ENCODE measurements at regions not wholly inside any gene's neighbourhood (a gene's known extent, or its start where the extent isn't known, plus 50 kb on each side); places are given as distances from the start of the nearest gene placed in this dataset.

DNA sequence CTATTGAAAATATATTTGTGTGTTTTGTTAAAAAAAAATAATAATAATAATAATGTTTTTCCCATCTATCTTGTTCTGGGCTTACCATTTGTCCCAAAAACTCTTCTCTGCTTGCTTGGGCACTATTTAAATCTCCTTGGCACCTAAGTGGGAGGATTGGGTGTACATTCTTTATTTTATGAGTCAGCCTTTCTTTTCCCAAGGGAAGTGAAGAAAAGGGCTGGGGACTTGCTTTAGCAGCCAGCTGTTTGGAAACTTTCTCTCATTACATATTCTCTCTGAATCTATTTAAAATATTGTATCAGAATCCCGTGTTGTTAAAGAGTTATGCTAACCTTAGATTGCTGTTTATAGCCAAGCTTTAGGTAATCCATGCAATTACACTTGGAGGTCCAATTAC lies 2332.4 kb downstream of the ARAP2 start:
- Histone ChIP-seq H3K4me2 (ENCODE audit: low read length) (no peak overlapping the region), H3K4me1 (ENCODE audit: control insufficient read depth in 1 of 2, insufficient read depth in 2 of 2, low read length in 2 of 2) (no peaks in the 10 kb centered on the region), H3K79me2 (ENCODE audit: insufficient read depth, low read length) (no peaks in the 10 kb centered on the region), H2AFZ (ENCODE audit: low read depth, low read length, poor library complexity, severe bottlenecking) (no peak overlapping the region), H4K20me1 (ENCODE audit: insufficient read depth) (no peaks in the 10 kb centered on the region), H3K4me3 (replicated peaks in 1 of 2; ENCODE audit: low read depth in 1 of 2, low read length in 2 of 2) (no peak overlapping the region), H3K36me3 (ENCODE audit: control insufficient read depth in 1 of 2, insufficient read depth in 2 of 2, low read length in 2 of 2) (no peaks in the 10 kb centered on the region), H3K9me2 (ENCODE audit: insufficient read depth) (no peaks in the 10 kb centered on the region), H3K9me3 (ENCODE audit: control insufficient read depth in 1 of 2, insufficient read depth in 1 of 2, low read depth in 1 of 2, low read length in 2 of 2) (peaks cover 8 to 13% of the 10 kb centered on the region in 2 experiments; a peak in 3 of 4 replicates), H3K9ac (ENCODE audit: low read length) (no peak overlapping the region), H3K27ac (ENCODE audit: low read depth, low read length) (no peak overlapping the region), H3K27me3 (ENCODE audit: insufficient read depth, low read length) (no peaks in the 10 kb centered on the region)
- ATAC-seq (no peak), DNase-seq (ENCODE audit: low read depth, low spot score) (no peak)
- RAD21 ChIA-PET (ENCODE audit: low non-redundant PET in 1 of 2, low total read pairs in 2 of 2, uncharacterized antibody in 2 of 2, unreplicated experiment in 2 of 2): no interaction called here
- POLR2A ChIA-PET: no interaction called here
- no peak for TF ChIP-seq ZNF274 (IDR thresholded peaks at IDR 0.05; ENCODE audit: low read depth, low read length)
- TF ChIP-seq ZBTB33 (IDR thresholded peaks at IDR 0.05; ENCODE audit: extremely low read depth, insufficient replicate concordance, low read length): no peak
- no peak for TF ChIP-seq JUND (IDR thresholded peaks at IDR 0.05)
- TF ChIP-seq FOSL1 (IDR thresholded peaks at IDR 0.05; ENCODE audit: low read depth): no peak
- no peak for TF ChIP-seq EZH2 (IDR thresholded peaks at IDR 0.05)
- no peak for TF ChIP-seq ZFX (IDR thresholded peaks at IDR 0.05)
- TF ChIP-seq EZH2phosphoT487 (IDR thresholded peaks at IDR 0.05; ENCODE audit: borderline replicate concordance): no peak
- no peak for TF ChIP-seq MAX (IDR thresholded peaks at IDR 0.05)
- no peak for TF ChIP-seq SRF (IDR thresholded peaks at IDR 0.05; ENCODE audit: low read depth)
- no peak for TF ChIP-seq TCF7L2 (IDR thresholded peaks at IDR 0.05; ENCODE audit: borderline replicate concordance, extremely low read depth, insufficient read depth, insufficient read length)
- TF ChIP-seq EGR1 (IDR thresholded peaks at IDR 0.05; ENCODE audit: low read depth): no peak
- no peak for TF ChIP-seq CTCF (IDR thresholded peaks at IDR 0.05 in 2 of 3, conservative IDR thresholded peaks at IDR 0.05 in 1 of 3; ENCODE audit: borderline replicate concordance in 1 of 3, insufficient read depth in 1 of 3, low read depth in 2 of 3, low read length in 2 of 3)
- TF ChIP-seq RAD21 (IDR thresholded peaks at IDR 0.05; ENCODE audit: low read depth): no peak
- TF ChIP-seq YY1 (IDR thresholded peaks at IDR 0.05; ENCODE audit: extremely low read depth, insufficient replicate concordance, low read depth, low read length): no peak
- no peak for TF ChIP-seq ELF1 (IDR thresholded peaks at IDR 0.05; ENCODE audit: borderline replicate concordance, low read depth)
- TF ChIP-seq CEBPB (IDR thresholded peaks at IDR 0.05; ENCODE audit: low read depth): no peak
- no peak for TF ChIP-seq SP1 (IDR thresholded peaks at IDR 0.05; ENCODE audit: low read depth)
- TF ChIP-seq REST (IDR thresholded peaks at IDR 0.05; ENCODE audit: low read depth): no peak
- TF ChIP-seq SIN3A (IDR thresholded peaks at IDR 0.05; ENCODE audit: low read depth): no peak
- TF ChIP-seq POLR2AphosphoS5 (IDR thresholded peaks at IDR 0.05; ENCODE audit: low read depth, low read length): no peak
- BruUV-seq (replicated peaks): no TSS peak
- CTCF ChIA-PET: no interaction called here
- intact Hi-C loops (cut with micrococcal nuclease): no loop called here

Data from HCT116 (cell line).